OCI-LY7 (cell line): ENCODE measurements at regions not wholly inside any gene's neighbourhood (a gene's known extent, or its start where the extent isn't known, plus 50 kb on each side); places are given as distances from the start of the nearest gene placed in this dataset.

ENCODE experiments used
- BruUV-seq: library from RNA; stranded (reverse); fragments of 400-500 nt; replicated peaks from 2 replicates; lab custom pipeline; 2021; lab: Mats Ljungman, UMichigan
- CTCF ChIA-PET: fragments of 300-600 bp; sonication (Branson Sonifier 250); formaldehyde crosslinking; loops from one replicate; lab custom pipeline; 2022; ENCODE audit warnings: antibody characterized with exemption; ENCODE audit not compliant: unreplicated experiment; lab: Charles Lee
- POLR2A ChIA-PET: fragments of 300-600 bp; sonication (Branson Sonifier 250); formaldehyde crosslinking; loops from one replicate; lab custom pipeline; 2022; ENCODE audit warnings: antibody characterized with exemption; lab: Charles Lee
- DNase-seq: peaks from one replicate; pipeline ENCODE4 v3.0.0-alpha.2; 2015; ENCODE audit warnings: low spot score
- H2AFZ ChIP-seq: fragments of 200-600 bp; sonication (generic), shearing (Covaris generic); 2 replicates; pipeline ENCODE4 v1.6.1; 2014; ENCODE audit warnings: mild to moderate bottlenecking, antibody characterized with exemption, low read length, moderate library complexity
- H3K27ac ChIP-seq: fragments of 200-600 bp; sonication (generic); 2 replicates; pipeline ENCODE4 v1.5.1; 2014; ENCODE audit warnings: mixed run types, low read depth, mild to moderate bottlenecking, moderate library complexity, low read length, inconsistent platforms; ENCODE audit not compliant: poor library complexity, severe bottlenecking
- H3K36me3 ChIP-seq: fragments of 200-600 bp; sonication (generic); 2 replicates; pipeline ENCODE4 v1.6.1; 2014; ENCODE audit warnings: mild to moderate bottlenecking, antibody characterized with exemption, low read length, moderate library complexity, mixed read lengths; ENCODE audit not compliant: insufficient read depth
- H3K4me1 ChIP-seq: fragments of 200-600 bp; sonication (generic); 2 replicates; pipeline ENCODE4 v1.5.1; 2014; ENCODE audit warnings: mild to moderate bottlenecking, low read length; ENCODE audit not compliant: insufficient read depth, poor library complexity, severe bottlenecking
- H3K4me2 ChIP-seq: fragments of 200-600 bp; sonication (generic); 2 replicates; pipeline ENCODE4 v1.6.1; 2014; ENCODE audit warnings: mild to moderate bottlenecking, low read length
- H3K4me3 ChIP-seq: fragments of 200-600 bp; sonication (generic); 2 replicates; pipeline ENCODE4 v1.5.1; 2014; ENCODE audit warnings: mild to moderate bottlenecking, low read depth, low read length; ENCODE audit not compliant: poor library complexity, severe bottlenecking
- H3K79me2 ChIP-seq: fragments of 200-600 bp; sonication (generic); 2 replicates; pipeline ENCODE4 v1.6.1; 2016; ENCODE audit warnings: low read depth, mild to moderate bottlenecking, low read length, moderate library complexity, mixed read lengths; ENCODE audit not compliant: insufficient read depth
- H3K9me2 ChIP-seq: fragments of 200-600 bp; sonication (generic); 2 replicates; pipeline ENCODE4 v1.6.1; 2016; ENCODE audit warnings: mild to moderate bottlenecking, low read length, mixed read lengths; ENCODE audit not compliant: insufficient read depth
- H3K9me3 ChIP-seq: fragments of 200-600 bp; sonication (generic); 2 replicates; pipeline ENCODE4 v1.6.1; 2014; ENCODE audit warnings: mild to moderate bottlenecking, mixed run types, low read length, mixed read lengths
- H4K20me1 ChIP-seq: fragments of 200-600 bp; sonication (generic); 2 replicates; pipeline ENCODE4 v1.6.1; 2014; ENCODE audit warnings: mild to moderate bottlenecking, antibody characterized with exemption, low read length, moderate library complexity, mixed read lengths; ENCODE audit not compliant: insufficient read depth
- EZH2phosphoT487 ChIP-seq: fragments of 200-600 bp; sonication (generic); IDR thresholded peaks from 2 replicates; pipeline ENCODE4 v1.6.1; 2018; ENCODE audit warnings: low read depth, borderline replicate concordance, mild to moderate bottlenecking, mixed run types, antibody characterized with exemption, low read length, moderate library complexity, mixed read lengths
- intact Hi-C: fragments of 100-400 bp; cut with micrococcal nuclease; formaldehyde crosslinking; loops from one replicate; pipeline ENCODE4 v1.10.0; 2022; ENCODE audit not compliant: unreplicated experiment
- TF ChIP-seq, protein P1 (sequence below): fragments of 200-600 bp; sonication (generic); conservative IDR thresholded peaks from 2 replicates; pipeline ENCODE4 v1.5.1; 2014; ENCODE audit warnings: mild to moderate bottlenecking, antibody characterized with exemption, low read length, moderate library complexity, mixed read lengths

DNA sequence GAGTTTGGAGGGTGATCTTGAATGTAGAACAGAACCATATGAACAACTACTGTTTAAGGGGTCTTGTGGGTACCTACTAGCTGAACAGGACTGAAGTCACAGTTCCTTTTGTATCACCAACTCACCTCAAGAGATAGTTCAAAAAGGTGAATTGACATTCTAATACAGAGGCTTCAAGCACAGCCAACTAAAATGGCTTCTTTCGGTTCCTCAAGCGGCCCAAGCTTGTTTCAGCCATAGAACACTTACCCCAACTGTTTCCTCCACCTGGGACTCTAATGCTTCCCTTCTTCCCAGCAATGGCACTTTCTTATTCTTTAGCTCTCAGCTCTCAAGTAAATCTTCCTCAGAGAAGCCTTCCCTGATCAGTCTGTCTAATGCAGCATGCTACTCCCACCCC, 277.5 kb upstream of the GK2 start:
- no peak overlapping the region for H3K4me3 ChIP-seq
- ChIA-PET CTCF (no interaction called here), POLR2A (no interaction called here)
- intact Hi-C loops, result no loop called here
- BruUV-seq, result no TSS peak
- no peaks in the 10 kb centered on the region for H3K79me2 ChIP-seq
- no peaks in the 10 kb centered on the region for H3K9me2 ChIP-seq
- no peaks in the 10 kb centered on the region for H3K4me1 ChIP-seq
- no peaks in the 10 kb centered on the region for H3K36me3 ChIP-seq
- H3K9me3 ChIP-seq, result no peaks in the 10 kb centered on the region
- no peak overlapping the region for H3K4me2 ChIP-seq
- DNase-seq, result no peak
- no peak for TF ChIP-seq EZH2phosphoT487
- TF ChIP-seq, protein P1, sequence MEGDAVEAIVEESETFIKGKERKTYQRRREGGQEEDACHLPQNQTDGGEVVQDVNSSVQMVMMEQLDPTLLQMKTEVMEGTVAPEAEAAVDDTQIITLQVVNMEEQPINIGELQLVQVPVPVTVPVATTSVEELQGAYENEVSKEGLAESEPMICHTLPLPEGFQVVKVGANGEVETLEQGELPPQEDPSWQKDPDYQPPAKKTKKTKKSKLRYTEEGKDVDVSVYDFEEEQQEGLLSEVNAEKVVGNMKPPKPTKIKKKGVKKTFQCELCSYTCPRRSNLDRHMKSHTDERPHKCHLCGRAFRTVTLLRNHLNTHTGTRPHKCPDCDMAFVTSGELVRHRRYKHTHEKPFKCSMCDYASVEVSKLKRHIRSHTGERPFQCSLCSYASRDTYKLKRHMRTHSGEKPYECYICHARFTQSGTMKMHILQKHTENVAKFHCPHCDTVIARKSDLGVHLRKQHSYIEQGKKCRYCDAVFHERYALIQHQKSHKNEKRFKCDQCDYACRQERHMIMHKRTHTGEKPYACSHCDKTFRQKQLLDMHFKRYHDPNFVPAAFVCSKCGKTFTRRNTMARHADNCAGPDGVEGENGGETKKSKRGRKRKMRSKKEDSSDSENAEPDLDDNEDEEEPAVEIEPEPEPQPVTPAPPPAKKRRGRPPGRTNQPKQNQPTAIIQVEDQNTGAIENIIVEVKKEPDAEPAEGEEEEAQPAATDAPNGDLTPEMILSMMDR, result no peak
- H2AFZ ChIP-seq, result no peak overlapping the region
- H4K20me1 ChIP-seq, result no peaks in the 10 kb centered on the region
- H3K27ac ChIP-seq, result no peak overlapping the region

DNA sequence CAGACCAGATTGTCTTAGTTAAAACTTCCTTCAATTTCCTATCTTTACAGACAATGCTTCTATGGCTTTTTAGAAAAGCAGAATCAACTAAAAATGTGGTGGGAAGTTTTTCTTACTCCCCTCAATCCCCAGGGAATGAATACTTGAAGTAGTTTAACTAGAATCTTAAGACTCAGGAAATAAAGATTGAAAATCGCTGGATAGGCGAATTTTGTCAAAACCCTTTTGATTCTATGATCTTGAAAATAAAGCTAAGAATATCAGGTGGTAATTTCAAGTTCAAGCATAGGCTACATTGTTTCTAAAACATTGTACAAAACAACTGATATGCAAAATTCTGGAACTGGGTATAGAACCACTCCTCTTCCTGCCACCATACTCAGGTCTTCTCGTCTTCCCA, 276.5 kb upstream of the GK2 start:
- intact Hi-C loops, result no loop called here
- H2AFZ ChIP-seq, result no peak overlapping the region
- ChIA-PET CTCF (no interaction called here), POLR2A (interaction anchor here (0.7 kb wide), 1 partner anchor 107 kb away, joined by 3 read pairs; no protein-coding TSS in a partner anchor)
- BruUV-seq, result no TSS peak
- H3K36me3 ChIP-seq, result no peaks in the 10 kb centered on the region
- H3K9me3 ChIP-seq, result no peaks in the 10 kb centered on the region
- H3K4me1 ChIP-seq, result no peaks in the 10 kb centered on the region
- no peaks in the 10 kb centered on the region for H4K20me1 ChIP-seq
- H3K4me2 ChIP-seq, result no peak overlapping the region
- TF ChIP-seq EZH2phosphoT487, result no peak
- TF ChIP-seq, protein P1, result no peak
- no peak for DNase-seq
- H3K79me2 ChIP-seq, result no peaks in the 10 kb centered on the region
- no peaks in the 10 kb centered on the region for H3K9me2 ChIP-seq
- no peak overlapping the region for H3K27ac ChIP-seq
- no peak overlapping the region for H3K4me3 ChIP-seq

DNA sequence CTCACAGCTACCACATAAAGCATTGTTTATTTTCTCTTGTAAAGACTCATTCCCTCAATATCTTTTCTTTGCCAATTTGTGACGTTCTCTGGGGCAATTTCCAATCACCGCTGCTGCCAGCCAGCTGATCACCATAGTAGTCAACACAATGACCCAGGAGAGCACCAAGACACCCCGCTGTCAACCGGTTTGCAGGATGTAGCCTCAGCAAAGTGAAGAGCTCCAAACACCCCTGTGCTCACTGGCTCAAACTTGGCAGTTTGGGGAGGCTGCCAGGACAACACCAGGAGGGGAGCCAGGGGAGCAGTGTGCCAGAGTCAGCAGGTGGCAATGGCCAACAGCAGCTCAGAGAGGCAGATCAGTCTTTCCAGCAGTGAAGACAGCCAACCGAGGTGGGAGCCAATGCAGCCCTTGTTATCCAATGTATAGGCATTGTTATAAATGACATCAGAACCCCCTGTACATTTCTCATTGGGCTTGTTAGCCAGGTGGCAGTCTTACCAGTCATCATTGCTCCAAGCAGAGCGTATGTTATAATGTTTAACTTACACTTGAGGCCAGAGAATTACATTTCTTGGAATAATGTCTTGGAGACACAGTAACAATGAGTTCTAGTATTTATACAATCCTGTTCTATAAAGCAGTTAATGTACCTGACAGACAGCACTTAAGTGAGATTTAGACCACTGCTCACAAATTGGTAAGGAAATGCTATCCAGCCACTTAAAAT, 274.9 kb upstream of the GK2 start:
- Histone ChIP-seq H3K4me1 (no peaks in the 10 kb centered on the region), H2AFZ (no peak overlapping the region), H3K9me3 (no peaks in the 10 kb centered on the region), H3K4me3 (no peak overlapping the region), H4K20me1 (no peaks in the 10 kb centered on the region), H3K27ac (no peak overlapping the region), H3K79me2 (no peaks in the 10 kb centered on the region), H3K4me2 (no peak overlapping the region), H3K9me2 (no peaks in the 10 kb centered on the region), H3K36me3 (no peaks in the 10 kb centered on the region)
- BruUV-seq, result no TSS peak
- DNase-seq, result no peak
- intact Hi-C loops, result no loop called here
- ChIA-PET POLR2A (interaction anchor here (0.6 kb wide), 1 partner anchor 20 kb away, joined by 3 read pairs; no protein-coding TSS in a partner anchor), CTCF (no interaction called here)
- TF ChIP-seq, protein P1, result no peak
- no peak for TF ChIP-seq EZH2phosphoT487
